Caki2 (cell line): ENCODE measurements at regions not wholly inside any gene's neighbourhood (a gene's known extent, or its start where the extent isn't known, plus 50 kb on each side); places are given as distances from the start of the nearest gene placed in this dataset.
"Not testable (repeated sequence)": the region's sequence is repeated elsewhere in the genome, so short reads cannot be mapped to it uniquely, and the experiment has no call there.

Source experiments
- DNase-seq: peaks from one replicate; pipeline ENCODE4 v3.0.0-alpha.2; 2015; ENCODE audit warnings: low read depth
- in situ Hi-C: cut with HindIII; loops from 2 replicates; pipeline ENCODE4 v1.10.0; 2016; ENCODE audit warnings: low sequenced_read_pairs, low pct_unique_long_range_greater_than_20kb, mixed read lengths

DNA sequence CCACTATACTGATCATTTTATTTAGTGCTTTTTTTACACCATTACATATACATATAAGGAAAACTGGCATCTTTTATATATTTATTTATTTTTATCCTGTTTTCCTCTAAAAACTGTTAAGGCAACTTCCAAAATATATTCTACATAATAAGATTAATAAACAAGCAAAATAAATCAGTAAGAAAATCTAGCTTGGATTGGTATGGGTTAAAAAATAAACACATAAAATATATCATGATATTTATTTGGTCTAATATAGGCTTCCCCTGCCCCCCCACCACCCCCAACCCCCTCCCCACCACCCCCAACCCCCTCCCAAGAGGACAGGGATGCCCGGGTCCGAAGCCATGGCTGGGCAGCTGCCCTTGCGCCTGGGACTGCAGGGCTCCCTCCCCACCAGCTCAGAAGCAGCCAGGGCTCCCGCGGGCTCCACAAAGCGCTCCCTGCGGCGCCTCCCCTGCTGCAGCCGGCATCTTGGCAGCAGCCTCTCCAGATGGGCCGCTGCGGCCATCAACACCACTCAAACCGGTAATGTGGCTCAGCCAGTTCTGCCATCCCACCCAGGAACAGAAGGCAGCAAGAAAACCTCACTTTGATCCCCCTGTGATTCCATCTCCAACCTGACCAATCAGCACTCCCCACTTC, 319.3 kb downstream of the SPATA31A6 start:
- in situ Hi-C loops: not testable (repeated sequence)

GRCh38 chr9:42508111-42508510, 324.7 kb downstream of the SPATA31A6 start:
- DNase-seq, in situ Hi-C loops: not testable (repeated sequence)

More for the DNA sequence above, 319.3 kb downstream of the SPATA31A6 start:
- DNase-seq: not testable (repeated sequence)

GRCh38 chr9:42513535-42513934, 330.1 kb downstream of the SPATA31A6 start:
- in situ Hi-C loops, DNase-seq: not testable (repeated sequence)

DNA sequence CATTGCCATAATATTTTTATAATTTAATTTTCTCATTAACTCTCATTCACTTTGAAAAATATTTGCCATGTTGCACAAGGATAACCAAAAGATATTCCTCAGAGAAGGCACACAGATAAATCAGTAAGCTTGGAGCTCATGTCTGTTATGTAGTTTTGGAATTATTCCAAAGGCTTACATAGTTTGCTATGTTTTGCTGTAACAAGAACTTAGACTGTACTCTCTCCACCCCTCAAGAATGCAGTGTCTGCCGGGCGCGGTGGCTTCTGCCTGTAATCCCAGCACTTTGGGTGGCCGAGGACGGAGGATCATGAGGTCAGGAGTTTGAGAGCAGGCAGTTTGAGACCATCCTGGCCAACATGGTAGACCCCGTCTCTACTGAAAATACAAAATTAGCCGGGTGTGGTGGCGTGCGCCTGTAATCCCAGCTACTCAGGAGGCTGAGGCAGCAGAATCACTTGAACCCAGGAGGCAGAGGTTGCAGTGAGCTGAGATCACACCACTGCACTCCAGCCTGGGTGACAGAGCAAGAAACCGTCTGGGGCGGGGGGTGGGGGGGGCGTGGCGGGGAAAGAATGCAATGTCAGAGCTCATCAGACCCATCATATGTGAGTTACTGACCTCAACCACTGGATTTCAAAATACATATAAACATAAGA, 351.0 kb downstream of the SPATA31A6 start:
- in situ Hi-C loops, DNase-seq: not testable (repeated sequence)

DNA sequence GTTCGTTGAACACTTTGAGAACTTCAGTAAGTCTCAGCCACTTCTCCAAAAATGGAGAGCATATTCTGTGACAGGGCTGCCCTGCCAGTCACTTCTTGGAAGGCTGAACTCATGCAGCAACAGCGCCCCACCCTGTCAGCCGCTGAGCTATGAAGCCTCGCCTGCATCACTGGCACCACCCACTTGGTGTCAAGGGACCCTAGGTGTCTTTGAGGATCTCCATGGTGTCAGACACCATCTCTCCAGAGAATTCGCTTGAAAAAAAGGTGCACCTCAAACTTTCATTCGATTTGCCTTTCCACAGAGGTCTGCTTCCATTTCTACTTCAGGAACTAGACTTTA, 351.5 kb downstream of the SPATA31A6 start:
- in situ Hi-C loops, DNase-seq: not testable (repeated sequence)

DNA sequence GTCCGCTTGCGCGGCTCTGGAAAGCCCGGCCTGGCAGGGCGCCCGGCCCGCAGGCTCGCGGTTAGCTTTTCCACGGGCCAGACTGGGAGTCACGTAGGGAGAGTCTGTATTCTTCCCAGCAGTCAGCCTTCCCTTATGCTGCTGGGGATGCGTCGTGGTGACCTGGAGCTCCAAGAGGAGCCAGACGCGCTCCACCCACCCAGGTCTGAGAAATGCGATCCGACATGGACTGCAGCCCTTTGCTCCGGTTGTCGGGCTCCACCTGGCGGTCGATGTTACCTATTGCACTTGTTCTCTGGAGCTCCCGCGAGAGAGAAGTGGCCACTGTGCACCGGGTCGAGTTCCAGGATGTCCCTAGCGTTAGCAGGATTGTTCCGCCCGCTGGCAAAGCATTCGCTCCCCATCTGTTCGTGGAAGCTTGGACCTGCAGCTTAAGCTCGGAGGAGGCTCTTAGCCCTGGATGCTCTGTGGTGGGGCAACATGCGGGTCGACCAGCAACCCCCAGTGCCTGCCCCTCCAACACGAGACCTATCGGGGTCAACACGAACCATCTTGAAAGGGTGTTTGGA, 367.4 kb downstream of the SPATA31A6 start:
- in situ Hi-C loops, DNase-seq: not testable (repeated sequence)

DNA sequence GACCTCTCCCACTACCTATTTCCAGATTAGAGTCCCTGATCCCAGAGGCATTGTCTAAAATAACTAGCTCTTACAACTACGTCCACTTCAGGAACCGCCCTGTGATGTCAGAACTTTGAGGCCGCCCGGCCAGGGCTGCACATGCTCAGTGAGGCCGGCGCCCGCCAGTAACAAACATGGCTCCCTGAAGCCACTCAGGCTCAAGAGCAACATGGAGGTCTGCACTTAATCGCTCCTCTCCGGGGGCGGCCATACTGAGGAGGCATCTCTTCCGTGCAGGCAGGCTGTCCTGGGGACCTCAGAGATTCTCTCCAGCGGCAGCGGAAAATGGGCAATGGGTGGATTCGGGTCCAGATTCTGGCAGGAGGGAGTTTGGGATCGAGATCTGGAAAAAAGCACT, 385.1 kb downstream of the SPATA31A6 start:
- DNase-seq, in situ Hi-C loops: not testable (repeated sequence)

DNA sequence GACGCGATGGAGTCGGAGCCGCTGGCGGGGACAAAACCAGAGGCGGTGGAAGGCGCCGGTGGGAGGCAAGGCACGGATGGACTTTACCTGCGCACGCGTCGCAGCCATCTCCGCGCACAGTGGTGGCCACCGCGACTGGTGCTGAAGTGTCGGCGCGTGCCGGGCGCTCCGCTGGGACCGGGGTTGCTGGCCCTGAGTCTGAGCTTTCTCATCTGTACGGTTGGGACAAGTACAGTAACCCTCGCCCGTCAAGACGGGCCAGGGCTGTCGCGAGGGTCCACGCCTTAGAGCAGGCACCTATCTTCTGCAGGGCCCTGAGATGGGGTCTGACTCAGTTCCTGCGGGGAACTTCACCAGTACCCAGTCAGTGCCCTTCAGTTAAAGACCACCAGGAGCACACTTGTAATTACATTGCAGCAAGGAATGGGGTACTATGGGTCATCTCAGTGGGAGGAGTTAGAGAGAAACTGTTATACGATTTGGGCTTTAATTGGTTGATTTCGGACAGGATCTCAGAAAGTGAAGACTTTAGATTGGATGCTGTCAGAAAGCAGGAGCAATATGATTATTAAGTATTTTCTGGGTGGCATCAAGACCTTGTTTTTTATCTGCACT, 385.6 kb downstream of the SPATA31A6 start:
- in situ Hi-C loops, DNase-seq: not testable (repeated sequence)

DNA sequence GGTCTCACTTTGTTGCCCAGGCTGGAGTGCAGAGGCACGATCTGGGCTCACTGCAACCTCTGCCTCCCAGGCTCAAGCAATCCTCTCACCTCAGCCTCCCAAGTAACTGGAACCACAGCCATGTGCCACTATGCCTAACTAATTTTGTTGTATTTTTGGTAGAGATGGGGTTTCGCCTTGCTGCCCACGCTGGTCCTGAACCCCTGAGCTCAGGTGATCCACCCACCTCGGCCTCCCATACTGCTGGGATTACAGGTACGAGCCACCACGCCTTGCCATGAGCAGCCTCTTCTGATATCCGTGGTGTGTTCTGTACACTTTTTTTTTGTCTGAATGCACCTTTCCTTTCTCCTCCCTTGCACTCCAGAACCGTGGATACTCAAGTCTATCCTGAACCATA, 394.4 kb downstream of the SPATA31A6 start:
- in situ Hi-C loops: not testable (repeated sequence)

More for the DNA sequence above, 394.4 kb downstream of the SPATA31A6 start:
- DNase-seq: not testable (repeated sequence)
